ENCODE measurements at regions not wholly inside any gene's neighbourhood (a gene's known extent, or its start where the extent isn't known, plus 50 kb on each side); places are given as distances from the start of the nearest gene placed in this dataset.

GRCh38 chr2:221002101-221002685 is 569.9 kb downstream of the EPHA4 start:
- H3K4me3 Mint-ChIP-seq: no peak overlapping the region
- H3K36me3 Mint-ChIP-seq (ENCODE audit: low read depth): no peaks in the 10 kb centered on the region
- no peak overlapping the region for H3K27ac Mint-ChIP-seq
- ATAC-seq (no peak), DNase-seq (no peak)
- POLR2A ChIA-PET: no interaction called here
- H3K27me3 Mint-ChIP-seq (ENCODE audit: low read depth): no peaks in the 10 kb centered on the region
- H3K9me3 Mint-ChIP-seq (ENCODE audit: insufficient read depth): no peaks in the 10 kb centered on the region
- CTCF ChIA-PET: no interaction called here
- no peaks in the 10 kb centered on the region for H3K4me1 Mint-ChIP-seq (ENCODE audit: low read depth)

- Mint-ChIP-seq H3K27me3 (ENCODE audit: low read depth) (no peaks in the 10 kb centered on the region), H3K4me3 (no peak overlapping the region), H3K4me1 (ENCODE audit: low read depth) (no peaks in the 10 kb centered on the region), H3K27ac (no peak overlapping the region), H3K36me3 (ENCODE audit: low read depth) (no peaks in the 10 kb centered on the region), H3K9me3 (ENCODE audit: insufficient read depth) (no peaks in the 10 kb centered on the region)
- CTCF ChIA-PET: no interaction called here
- DNase-seq: no peak
- ATAC-seq: no peak
- POLR2A ChIA-PET: no interaction called here
Observed at GRCh38 chr2:221005338-221005737, 566.8 kb downstream of the EPHA4 start.

GRCh38 chr2:221006084-221006483 is 566.0 kb downstream of the EPHA4 start:
- POLR2A ChIA-PET: no interaction called here
- Mint-ChIP-seq H3K4me1 (ENCODE audit: low read depth) (no peaks in the 10 kb centered on the region), H3K36me3 (ENCODE audit: low read depth) (no peaks in the 10 kb centered on the region), H3K9me3 (ENCODE audit: insufficient read depth) (no peaks in the 10 kb centered on the region), H3K4me3 (no peak overlapping the region), H3K27me3 (ENCODE audit: low read depth) (no peaks in the 10 kb centered on the region), H3K27ac (no peak overlapping the region)
- no peak for DNase-seq
- CTCF ChIA-PET: no interaction called here
- ATAC-seq: no peak

- CTCF ChIA-PET: no interaction called here
- Mint-ChIP-seq H3K27me3 (ENCODE audit: low read depth) (no peaks in the 10 kb centered on the region), H3K4me3 (no peak overlapping the region), H3K36me3 (ENCODE audit: low read depth) (no peaks in the 10 kb centered on the region), H3K9me3 (ENCODE audit: insufficient read depth) (no peaks in the 10 kb centered on the region), H3K27ac (no peak overlapping the region), H3K4me1 (ENCODE audit: low read depth) (no peaks in the 10 kb centered on the region)
- DNase-seq (no peak), ATAC-seq (no peak)
- POLR2A ChIA-PET: no interaction called here
Observed at GRCh38 chr2:221016551-221016950, 555.6 kb downstream of the EPHA4 start.

- no peaks in the 10 kb centered on the region for H3K4me1 Mint-ChIP-seq (ENCODE audit: low read depth)
- H3K4me3 Mint-ChIP-seq: no peak overlapping the region
- no peaks in the 10 kb centered on the region for H3K27me3 Mint-ChIP-seq (ENCODE audit: low read depth)
- no peaks in the 10 kb centered on the region for H3K9me3 Mint-ChIP-seq (ENCODE audit: insufficient read depth)
- CTCF ChIA-PET: no interaction called here
- POLR2A ChIA-PET: no interaction called here
- ATAC-seq (no peak), DNase-seq (no peak)
- H3K27ac Mint-ChIP-seq: no peak overlapping the region
- H3K36me3 Mint-ChIP-seq (ENCODE audit: low read depth): no peaks in the 10 kb centered on the region
Observed at GRCh38 chr2:221018262-221018661, 553.8 kb downstream of the EPHA4 start.

- H3K27ac Mint-ChIP-seq: no peak overlapping the region
- ChIA-PET CTCF (no interaction called here), POLR2A (no interaction called here)
- H3K27me3 Mint-ChIP-seq (ENCODE audit: low read depth): no peaks in the 10 kb centered on the region
- H3K4me1 Mint-ChIP-seq (ENCODE audit: low read depth): no peaks in the 10 kb centered on the region
- no peaks in the 10 kb centered on the region for H3K36me3 Mint-ChIP-seq (ENCODE audit: low read depth)
- H3K4me3 Mint-ChIP-seq: no peak overlapping the region
- no peak for DNase-seq
- no peaks in the 10 kb centered on the region for H3K9me3 Mint-ChIP-seq (ENCODE audit: insufficient read depth)
- ATAC-seq: no peak
Observed at GRCh38 chr2:221019668-221020067, 552.4 kb downstream of the EPHA4 start.

GRCh38 chr2:221022554-221022953 is 549.5 kb downstream of the EPHA4 start:
- Mint-ChIP-seq H3K27me3 (ENCODE audit: low read depth) (no peaks in the 10 kb centered on the region), H3K27ac (no peak overlapping the region), H3K4me1 (ENCODE audit: low read depth) (no peaks in the 10 kb centered on the region), H3K4me3 (no peak overlapping the region), H3K36me3 (ENCODE audit: low read depth) (no peaks in the 10 kb centered on the region), H3K9me3 (ENCODE audit: insufficient read depth) (no peaks in the 10 kb centered on the region)
- CTCF ChIA-PET: no interaction called here
- ATAC-seq (no peak), DNase-seq (no peak)
- POLR2A ChIA-PET: no interaction called here

- Mint-ChIP-seq H3K36me3 (ENCODE audit: low read depth) (no peaks in the 10 kb centered on the region), H3K4me1 (ENCODE audit: low read depth) (no peaks in the 10 kb centered on the region), H3K9me3 (ENCODE audit: insufficient read depth) (no peaks in the 10 kb centered on the region), H3K27me3 (ENCODE audit: low read depth) (no peaks in the 10 kb centered on the region), H3K27ac (no peak overlapping the region), H3K4me3 (no peak overlapping the region)
- ATAC-seq (no peak), DNase-seq (no peak)
- ChIA-PET POLR2A (no interaction called here), CTCF (no interaction called here)
Observed at GRCh38 chr2:221025398-221025797, 546.7 kb downstream of the EPHA4 start.

GRCh38 chr2:221034026-221034701 is 537.9 kb downstream of the EPHA4 start:
- Mint-ChIP-seq H3K36me3 (ENCODE audit: low read depth) (no peaks in the 10 kb centered on the region), H3K4me3 (no peak overlapping the region), H3K4me1 (ENCODE audit: low read depth) (no peaks in the 10 kb centered on the region), H3K27ac (no peak overlapping the region), H3K27me3 (ENCODE audit: low read depth) (no peaks in the 10 kb centered on the region), H3K9me3 (ENCODE audit: insufficient read depth) (no peaks in the 10 kb centered on the region)
- ChIA-PET POLR2A (no interaction called here), CTCF (no interaction called here)
- DNase-seq (no peak), ATAC-seq (no peak)

- no peaks in the 10 kb centered on the region for H3K36me3 Mint-ChIP-seq (ENCODE audit: low read depth)
- no peaks in the 10 kb centered on the region for H3K27me3 Mint-ChIP-seq (ENCODE audit: low read depth)
- DNase-seq: no peak
- H3K4me1 Mint-ChIP-seq (ENCODE audit: low read depth): no peaks in the 10 kb centered on the region
- no peak for ATAC-seq
- no peak overlapping the region for H3K27ac Mint-ChIP-seq
- H3K9me3 Mint-ChIP-seq (ENCODE audit: insufficient read depth): no peaks in the 10 kb centered on the region
- H3K4me3 Mint-ChIP-seq: no peak overlapping the region
- POLR2A ChIA-PET: no interaction called here
- CTCF ChIA-PET: no interaction called here
Observed at GRCh38 chr2:221034973-221035372, 537.1 kb downstream of the EPHA4 start.

- Mint-ChIP-seq H3K36me3 (ENCODE audit: low read depth) (no peaks in the 10 kb centered on the region), H3K27me3 (ENCODE audit: low read depth) (no peaks in the 10 kb centered on the region), H3K27ac (no peak overlapping the region), H3K4me3 (no peak overlapping the region), H3K4me1 (ENCODE audit: low read depth) (no peaks in the 10 kb centered on the region), H3K9me3 (ENCODE audit: insufficient read depth) (no peaks in the 10 kb centered on the region)
- CTCF ChIA-PET: no interaction called here
- POLR2A ChIA-PET: no interaction called here
- ATAC-seq (no peak), DNase-seq (no peak)
Observed at GRCh38 chr2:221042926-221043325, 529.2 kb downstream of the EPHA4 start.

- H3K9me3 Mint-ChIP-seq (ENCODE audit: insufficient read depth): no peaks in the 10 kb centered on the region
- H3K36me3 Mint-ChIP-seq (ENCODE audit: low read depth): no peaks in the 10 kb centered on the region
- H3K4me3 Mint-ChIP-seq: no peak overlapping the region
- ChIA-PET CTCF (no interaction called here), POLR2A (no interaction called here)
- no peaks in the 10 kb centered on the region for H3K27me3 Mint-ChIP-seq (ENCODE audit: low read depth)
- H3K27ac Mint-ChIP-seq: no peak overlapping the region
- no peaks in the 10 kb centered on the region for H3K4me1 Mint-ChIP-seq (ENCODE audit: low read depth)
- ATAC-seq (no peak), DNase-seq (no peak)
Observed at GRCh38 chr2:221044781-221045180, 527.3 kb downstream of the EPHA4 start.
